HCT116 (cell line): ENCODE measurements at regions not wholly inside any gene's neighbourhood (a gene's known extent, or its start where the extent isn't known, plus 50 kb on each side); places are given as distances from the start of the nearest gene placed in this dataset.

Experiments
- ATAC-seq: fragments of 200-7000 bp; cut with Tn5 transposase; 2 replicates; pipeline ENCODE4 v1.9.1; 2020; ENCODE audit warnings: mild to moderate bottlenecking, moderate library complexity
- BruUV-seq: library from RNA; stranded (reverse); fragments of 400-500 nt; replicated peaks from 2 replicates; lab custom pipeline; 2021; lab: Mats Ljungman, UMichigan
- CTCF ChIA-PET: fragments of 300-600 bp; sonication (Branson Sonifier 250); formaldehyde crosslinking; loops from one replicate; lab custom pipeline; 2021; ENCODE audit warnings: antibody characterized with exemption; lab: Charles Lee
- POLR2A ChIA-PET: fragments of 300-600, 350-600 bp; sonication (Branson Sonifier 250); formaldehyde crosslinking; loops from one replicate; lab custom pipeline; 2021; ENCODE audit warnings: antibody characterized with exemption; lab: Charles Lee
- RAD21 ChIA-PET, 2 experiments: fragments of 300-600 bp; sonication (Branson Sonifier 250); formaldehyde crosslinking; loops; one replicate each; lab custom pipeline; 2023; ENCODE audit warnings: low total read pairs in 2 of 2; ENCODE audit not compliant: uncharacterized antibody in 2 of 2, unreplicated experiment in 2 of 2, low non-redundant PET in 1 of 2; lab: Charles Lee
- DNase-seq: peaks from one replicate; pipeline ENCODE4 v3.0.0-alpha.2; 2010; ENCODE audit warnings: low read depth, low spot score
- H2AFZ ChIP-seq: fragments of 200-600 bp; shearing (Covaris generic), sonication (generic); 2 replicates; pipeline ENCODE4 v1.6.1; 2017; ENCODE audit warnings: low read depth, mixed run types, mixed read lengths, antibody characterized with exemption, low read length; ENCODE audit not compliant: poor library complexity, severe bottlenecking
- H3K27ac ChIP-seq: 2 replicates; pipeline ENCODE4 v1.5.1; 2012; ENCODE audit warnings: low read depth, low read length
- H3K27me3 ChIP-seq: fragments of 200-600 bp; sonication (generic); 2 replicates; pipeline ENCODE4 v1.6.1; 2016; ENCODE audit warnings: mixed run types, low read length, mixed read lengths; ENCODE audit not compliant: insufficient read depth
- H3K36me3 ChIP-seq, 2 experiments: fragments of 200-500 bp in 1 of 2; fragments of 200-600 bp in 1 of 2; sonication (Bioruptor generic) in 1 of 2; sonication (generic) in 1 of 2; 2 replicates each; pipeline versions ENCODE4 v1.5.1 to v1.6.1; 2014 to 2016; ENCODE audit warnings: low read length in 2 of 2, inconsistent platforms in 1 of 2, mixed read lengths in 1 of 2, mixed run types in 1 of 2; ENCODE audit not compliant: insufficient read depth in 2 of 2, control insufficient read depth in 1 of 2
- H3K4me1 ChIP-seq, 2 experiments: fragments of 200-600 bp in 1 of 2; sonication (generic) in 1 of 2; 2 replicates each; pipeline versions ENCODE4 v1.5.1 to v1.6.1; 2012 to 2017; ENCODE audit warnings: low read length in 2 of 2, inconsistent platforms in 1 of 2, mild to moderate bottlenecking in 1 of 2, mixed read lengths in 1 of 2, mixed run types in 1 of 2, moderate library complexity in 1 of 2; ENCODE audit not compliant: insufficient read depth in 2 of 2, control insufficient read depth in 1 of 2
- H3K4me2 ChIP-seq: fragments of 200-600 bp; sonication (generic); 2 replicates; pipeline ENCODE4 v1.6.1; 2017; ENCODE audit warnings: mixed run types, low read length, mixed read lengths
- H3K4me3 ChIP-seq, 2 experiments: fragments of 200-600 bp in 1 of 2; sonication (generic) in 1 of 2; replicated peaks in 1 of 2; 2 replicates each; pipeline ENCODE4 v1.5.1; 2011 to 2016; ENCODE audit warnings: low read length in 2 of 2, control low read depth in 1 of 2, low read depth in 1 of 2, mild to moderate bottlenecking in 1 of 2, mixed read lengths in 1 of 2, mixed run types in 1 of 2
- H3K79me2 ChIP-seq: fragments of 200-600 bp; sonication (generic); 2 replicates; pipeline ENCODE4 v1.6.1; 2017; ENCODE audit warnings: mild to moderate bottlenecking, mixed run types, low read length, moderate library complexity, mixed read lengths; ENCODE audit not compliant: insufficient read depth
- H3K9ac ChIP-seq: fragments of 200-600 bp; sonication (generic); 2 replicates; pipeline ENCODE4 v1.6.1; 2016; ENCODE audit warnings: low read length, mixed read lengths
- H3K9me2 ChIP-seq: fragments of 200-600 bp; sonication (generic), shearing (Covaris generic); 2 replicates; pipeline ENCODE4 v1.6.1; 2017; ENCODE audit warnings: mixed run types, mild to moderate bottlenecking, moderate library complexity; ENCODE audit not compliant: insufficient read depth
- H3K9me3 ChIP-seq, 2 experiments: fragments of 200-500 bp in 1 of 2; fragments of 200-600 bp in 1 of 2; sonication (Bioruptor generic) in 1 of 2; sonication (generic) in 1 of 2; 2 replicates each; pipeline ENCODE4 v1.6.1; 2014 to 2017; ENCODE audit warnings: low read length in 2 of 2, mixed read lengths in 2 of 2, inconsistent platforms in 1 of 2, low read depth in 1 of 2, mild to moderate bottlenecking in 1 of 2, mixed run types in 1 of 2, moderate library complexity in 1 of 2; ENCODE audit not compliant: control insufficient read depth in 1 of 2, insufficient read depth in 1 of 2
- H4K20me1 ChIP-seq: fragments of 200-600 bp; sonication (generic), shearing (Covaris generic); 2 replicates; pipeline ENCODE4 v1.6.1; 2017; ENCODE audit warnings: mixed run types, mild to moderate bottlenecking, moderate library complexity; ENCODE audit not compliant: insufficient read depth
- ATF3 ChIP-seq: IDR thresholded peaks from 2 replicates; pipeline ENCODE4 v1.6.1; 2012
- CBX3 ChIP-seq: IDR thresholded peaks from 2 replicates; pipeline ENCODE4 v1.6.1; 2012; ENCODE audit warnings: low read depth
- CTCF ChIP-seq, 3 experiments: fragments of 200-600 bp in 1 of 3; sonication (generic) in 1 of 3; IDR thresholded peaks in 2 of 3; conservative IDR thresholded peaks in 1 of 3; 2 replicates each; pipeline ENCODE4 v1.5.1; 2012 to 2017; ENCODE audit warnings: low read depth in 2 of 3, low read length in 2 of 3, antibody characterized with exemption in 1 of 3, borderline replicate concordance in 1 of 3, control low read depth in 1 of 3, mild to moderate bottlenecking in 1 of 3, mixed read lengths in 1 of 3, mixed run types in 1 of 3, moderate library complexity in 1 of 3; ENCODE audit not compliant: insufficient read depth in 1 of 3
- ELF1 ChIP-seq: IDR thresholded peaks from 2 replicates; pipeline ENCODE4 v1.6.1; 2012; ENCODE audit warnings: low read depth, borderline replicate concordance
- EZH2 ChIP-seq: fragments of 200-600 bp; sonication (generic); IDR thresholded peaks from 2 replicates; pipeline ENCODE4 v1.6.1; 2017; ENCODE audit warnings: antibody characterized with exemption, mixed run types
- FOSL1 ChIP-seq: IDR thresholded peaks from 2 replicates; pipeline ENCODE4 v1.6.1; 2012; ENCODE audit warnings: low read depth
- JUND ChIP-seq: IDR thresholded peaks from 2 replicates; pipeline ENCODE4 v1.6.1; 2012
- MAX ChIP-seq: IDR thresholded peaks from 2 replicates; pipeline ENCODE4 v1.6.1; 2012
- POLR2A ChIP-seq: IDR thresholded peaks from 2 replicates; pipeline ENCODE4 v1.7.0; 2011; ENCODE audit warnings: borderline replicate concordance; ENCODE audit not compliant: insufficient read depth, insufficient read length; ENCODE audit errors: extremely low read depth
- RAD21 ChIP-seq: IDR thresholded peaks from 2 replicates; pipeline ENCODE4 v1.6.1; 2012; ENCODE audit warnings: low read depth, mild to moderate bottlenecking
- SIN3A ChIP-seq: IDR thresholded peaks from 2 replicates; pipeline ENCODE4 v1.6.1; 2012; ENCODE audit warnings: low read depth
- SRF ChIP-seq: IDR thresholded peaks from 2 replicates; pipeline ENCODE4 v1.6.1; 2012; ENCODE audit warnings: low read depth
- TCF7L2 ChIP-seq: IDR thresholded peaks from 2 replicates; pipeline ENCODE4 v1.7.0; 2011; ENCODE audit warnings: borderline replicate concordance, inconsistent platforms; ENCODE audit not compliant: insufficient read depth, insufficient read length; ENCODE audit errors: extremely low read depth
- YY1 ChIP-seq: IDR thresholded peaks from 2 replicates; pipeline ENCODE4 v1.6.1; 2011; ENCODE audit warnings: low read length, low read depth, moderate library complexity, mild to moderate bottlenecking; ENCODE audit not compliant: insufficient replicate concordance; ENCODE audit errors: extremely low read depth
- ZBTB33 ChIP-seq: IDR thresholded peaks from 2 replicates; pipeline ENCODE4 v1.6.1; 2011; ENCODE audit warnings: mild to moderate bottlenecking, low read length, moderate library complexity; ENCODE audit not compliant: insufficient replicate concordance; ENCODE audit errors: extremely low read depth
- ZFX ChIP-seq: fragments of 450-650 bp; IDR thresholded peaks from 2 replicates; pipeline ENCODE4 v1.6.1; 2017
- ZNF274 ChIP-seq: fragments of 200-500 bp; sonication (Bioruptor generic); IDR thresholded peaks from 2 replicates; pipeline ENCODE4 v1.6.1; 2014; ENCODE audit warnings: mild to moderate bottlenecking, low read depth, low read length, inconsistent platforms
- intact Hi-C: fragments of 100-400 bp; cut with micrococcal nuclease; formaldehyde crosslinking; loops from 2 replicates; pipeline ENCODE4 v1.10.0; 2022

- no peak overlapping the region for H3K4me3 ChIP-seq
- TF ChIP-seq SRF (no peak), ELF1 (no peak), POLR2A (no peak), ZFX (no peak), CTCF (IDR thresholded peaks at IDR 0.05 in 2 of 3, conservative IDR thresholded peaks at IDR 0.05 in 1 of 3; ENCODE audit: borderline replicate concordance in 1 of 3, insufficient read depth in 1 of 3, low read depth in 2 of 3, low read length in 2 of 3) (no peak), CBX3 (no peak), SIN3A (no peak), JUND (no peak), FOSL1 (no peak), ZNF274 (no peak), TCF7L2 (no peak), ATF3 (no peak), YY1 (no peak), MAX (no peak), EZH2 (no peak), RAD21 (no peak), ZBTB33 (no peak)
- TF ChIP-seq, all 23 proteins: peak for 0
- no TSS peak for BruUV-seq
- Histone ChIP-seq H3K4me1 (peaks cover 0 to 5% of the 10 kb centered on the region in 2 experiments; a peak in 1 of 4 replicates), H4K20me1 (no peaks in the 10 kb centered on the region), H3K27me3 (no peaks in the 10 kb centered on the region), H3K27ac (no peak overlapping the region), H3K9ac (no peak overlapping the region), H3K79me2 (no peaks in the 10 kb centered on the region), H3K4me2 (no peak overlapping the region), H2AFZ (no peak overlapping the region), H3K9me3 (no peaks in the 10 kb centered on the region), H3K9me2 (no peaks in the 10 kb centered on the region), H3K36me3 (no peaks in the 10 kb centered on the region)
- ATAC-seq, result no peak
- RAD21 ChIA-PET, result no interaction called here
- POLR2A ChIA-PET, result no interaction called here
- intact Hi-C loops, result no loop called here
- CTCF ChIA-PET, result no interaction called here
- no peak for DNase-seq
Observed at GRCh38 chr15:35247150-35247549, 162.1 kb upstream of the NANOGP8 start.
